SHP77 (cell line): ENCODE measurements at regions not wholly inside any gene's neighbourhood (a gene's known extent, or its start where the extent isn't known, plus 50 kb on each side); places are given as distances from the start of the nearest gene placed in this dataset.
"Not testable (repeated sequence)": the region's sequence is repeated elsewhere in the genome, so short reads cannot be mapped to it uniquely, and the experiment has no call there.

Source experiments
- DNase-seq, 2 experiments: peaks; one replicate each; lab custom pipeline; 2025; lab: John Stamatoyannopoulos, UW

GRCh38 chr10:33655921-33656320 lies 321.5 kb upstream of the NRP1 start:
- DNase-seq: no peak

GRCh38 chr10:33655165-33655815 lies 320.8 kb upstream of the NRP1 start:
- DNase-seq: no peak

GRCh38 chr10:33653584-33654367 lies 319.3 kb upstream of the NRP1 start:
- no peak for DNase-seq

- no peak for DNase-seq
These were observed 318.4 kb upstream of the NRP1 start for GRCh38 chr10:33652870-33653269.

- not testable (repeated sequence) for DNase-seq
These were observed 315.7 kb upstream of the NRP1 start for GRCh38 chr10:33650131-33650530.

- DNase-seq: no peak
These were observed 308.6 kb upstream of the NRP1 start for GRCh38 chr10:33643042-33643441.

- no peak for DNase-seq
These were observed 304.4 kb upstream of the NRP1 start for GRCh38 chr10:33638891-33639290.

- no peak for DNase-seq
These were observed 303.9 kb upstream of the NRP1 start for GRCh38 chr10:33638374-33638773.

GRCh38 chr10:33635967-33636515 lies 301.6 kb upstream of the NRP1 start:
- DNase-seq: no peak

- DNase-seq: no peak
These were observed 298.0 kb upstream of the NRP1 start for GRCh38 chr10:33632432-33632831.

- DNase-seq: no peak
These were observed 297.5 kb upstream of the NRP1 start for GRCh38 chr10:33631991-33632390.

GRCh38 chr10:33630761-33631160 lies 296.3 kb upstream of the NRP1 start:
- no peak for DNase-seq

- DNase-seq: no peak
These were observed 293.1 kb upstream of the NRP1 start for GRCh38 chr10:33627611-33628010.

- DNase-seq: no peak
These were observed 292.5 kb upstream of the NRP1 start for GRCh38 chr10:33626798-33627466.

GRCh38 chr10:33623669-33624068 lies 289.2 kb upstream of the NRP1 start:
- no peak for DNase-seq

- DNase-seq: no peak
These were observed 286.6 kb upstream of the NRP1 start for GRCh38 chr10:33621101-33621500.

- no peak for DNase-seq
These were observed 283.7 kb upstream of the NRP1 start for GRCh38 chr10:33618196-33618595.

- DNase-seq: no peak
These were observed 283.1 kb upstream of the NRP1 start for GRCh38 chr10:33617381-33618080.

- no peak for DNase-seq
These were observed 282.5 kb upstream of the NRP1 start for GRCh38 chr10:33616956-33617355.

GRCh38 chr10:33612551-33612950 lies 278.1 kb upstream of the NRP1 start:
- no peak for DNase-seq

GRCh38 chr10:33612116-33612515 lies 277.6 kb upstream of the NRP1 start:
- DNase-seq: no peak

- no peak for DNase-seq
These were observed 277.0 kb upstream of the NRP1 start for GRCh38 chr10:33611423-33611822.
